Stimulated activated naive CD8-positive, alpha-beta T cell treated with anti-CD3 and anti-CD28 coated beads, Interleukin-15, Interleukin-2, amounts not matched to agents 100 ng/mL and 50 ng/mL, for 24 hours (primary cell): ENCODE measurements at regions not wholly inside any gene's neighbourhood (a gene's known extent, or its start where the extent isn't known, plus 50 kb on each side); places are given as distances from the start of the nearest gene placed in this dataset.

Experiments used
- H3K27ac Mint-ChIP-seq: one replicate; pipeline ENCODE4 v1.8.0; 2021; ENCODE audit warnings: mild to moderate bottlenecking, mixed read lengths
- H3K27me3 Mint-ChIP-seq: one replicate; pipeline ENCODE4 v1.8.0; 2021; ENCODE audit warnings: mixed read lengths
- H3K36me3 Mint-ChIP-seq: one replicate; pipeline ENCODE4 v1.8.0; 2021; ENCODE audit warnings: low read depth, mixed read lengths
- H3K4me1 Mint-ChIP-seq: one replicate; pipeline ENCODE4 v1.8.0; 2021; ENCODE audit warnings: low read depth, mixed read lengths
- H3K4me3 Mint-ChIP-seq: one replicate; pipeline ENCODE4 v1.8.0; 2021; ENCODE audit warnings: mild to moderate bottlenecking, mixed read lengths
- H3K9me3 Mint-ChIP-seq: one replicate; pipeline ENCODE4 v1.8.0; 2021; ENCODE audit warnings: mixed read lengths

DNA sequence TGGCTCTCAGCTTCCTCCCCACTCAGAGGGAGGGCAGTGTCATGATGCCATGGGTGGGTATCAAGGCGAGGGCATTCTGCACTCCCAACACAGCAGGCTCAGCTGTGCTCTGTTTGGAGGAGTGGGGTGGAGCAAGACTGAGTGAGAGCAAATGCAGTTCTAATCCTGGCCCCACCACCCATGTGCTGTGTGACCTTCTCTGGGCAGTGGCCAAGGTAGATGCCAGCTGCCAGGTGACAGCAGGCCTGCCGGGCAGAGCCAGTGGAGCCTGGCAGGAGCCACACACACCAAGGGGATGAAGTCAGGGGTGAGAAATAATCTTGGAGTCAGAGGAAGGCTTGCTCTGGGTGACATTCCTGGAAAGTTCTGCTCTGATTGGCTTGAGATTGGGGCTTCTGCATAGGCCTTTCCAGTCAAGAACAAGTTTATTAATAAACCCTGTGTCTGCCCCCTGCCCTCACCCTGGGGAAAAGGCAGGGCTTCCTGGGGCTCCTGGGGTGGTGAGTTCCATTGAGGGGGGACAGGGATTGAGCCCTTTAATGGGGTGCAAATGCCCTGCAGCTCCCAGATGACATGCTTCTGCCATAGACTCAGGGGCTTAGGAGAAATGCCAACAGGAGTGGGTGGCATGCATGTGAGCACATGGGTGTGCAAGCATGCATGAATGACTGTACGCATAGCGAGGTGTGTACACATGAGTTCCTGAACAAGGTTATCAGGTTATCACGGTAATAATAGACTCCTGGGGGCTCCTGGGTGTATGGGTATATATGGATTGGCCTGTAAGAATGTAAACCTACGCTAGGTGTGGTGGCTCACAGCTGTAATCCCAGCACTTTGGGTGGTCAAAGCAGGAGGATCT, 134.2 kb downstream of the MRPL14 start:
- Mint-ChIP-seq H3K4me3 (no peak overlapping the region), H3K27me3 (peaks cover 3% of the 10 kb centered on the region), H3K9me3 (no peaks in the 10 kb centered on the region), H3K27ac (no peak overlapping the region), H3K4me1 (no peaks in the 10 kb centered on the region), H3K36me3 (no peaks in the 10 kb centered on the region)

DNA sequence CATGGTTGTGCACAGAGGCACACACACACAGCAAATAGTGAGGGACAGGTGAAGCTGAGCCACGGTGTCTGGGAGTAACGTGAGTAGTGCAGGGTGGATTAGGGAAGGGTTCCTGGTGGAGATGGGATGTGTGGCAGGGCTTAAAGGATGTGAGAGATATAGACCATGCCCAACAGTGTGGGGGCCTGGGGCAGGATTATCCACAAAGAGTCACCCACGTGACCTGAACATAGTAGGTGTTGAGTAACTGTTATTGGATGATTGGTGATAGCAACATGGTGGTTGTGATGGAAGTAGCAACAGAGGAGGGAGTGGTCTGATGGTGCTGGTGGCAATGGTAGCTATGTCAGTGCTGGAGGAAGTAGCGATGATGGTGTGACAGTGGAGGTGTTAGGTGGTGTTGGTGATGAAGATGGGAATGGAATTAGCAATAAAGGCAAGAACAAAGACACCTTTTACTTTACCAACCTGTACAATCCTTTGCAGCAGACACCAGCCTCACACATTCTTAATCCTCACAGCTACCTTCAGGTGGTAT, 135.1 kb downstream of the MRPL14 start:
- H3K36me3 Mint-ChIP-seq = no peaks in the 10 kb centered on the region
- no peak overlapping the region for H3K27ac Mint-ChIP-seq
- no peaks in the 10 kb centered on the region for H3K4me1 Mint-ChIP-seq
- H3K4me3 Mint-ChIP-seq = no peak overlapping the region
- H3K9me3 Mint-ChIP-seq = no peaks in the 10 kb centered on the region
- peaks cover 3% of the 10 kb centered on the region for H3K27me3 Mint-ChIP-seq

DNA sequence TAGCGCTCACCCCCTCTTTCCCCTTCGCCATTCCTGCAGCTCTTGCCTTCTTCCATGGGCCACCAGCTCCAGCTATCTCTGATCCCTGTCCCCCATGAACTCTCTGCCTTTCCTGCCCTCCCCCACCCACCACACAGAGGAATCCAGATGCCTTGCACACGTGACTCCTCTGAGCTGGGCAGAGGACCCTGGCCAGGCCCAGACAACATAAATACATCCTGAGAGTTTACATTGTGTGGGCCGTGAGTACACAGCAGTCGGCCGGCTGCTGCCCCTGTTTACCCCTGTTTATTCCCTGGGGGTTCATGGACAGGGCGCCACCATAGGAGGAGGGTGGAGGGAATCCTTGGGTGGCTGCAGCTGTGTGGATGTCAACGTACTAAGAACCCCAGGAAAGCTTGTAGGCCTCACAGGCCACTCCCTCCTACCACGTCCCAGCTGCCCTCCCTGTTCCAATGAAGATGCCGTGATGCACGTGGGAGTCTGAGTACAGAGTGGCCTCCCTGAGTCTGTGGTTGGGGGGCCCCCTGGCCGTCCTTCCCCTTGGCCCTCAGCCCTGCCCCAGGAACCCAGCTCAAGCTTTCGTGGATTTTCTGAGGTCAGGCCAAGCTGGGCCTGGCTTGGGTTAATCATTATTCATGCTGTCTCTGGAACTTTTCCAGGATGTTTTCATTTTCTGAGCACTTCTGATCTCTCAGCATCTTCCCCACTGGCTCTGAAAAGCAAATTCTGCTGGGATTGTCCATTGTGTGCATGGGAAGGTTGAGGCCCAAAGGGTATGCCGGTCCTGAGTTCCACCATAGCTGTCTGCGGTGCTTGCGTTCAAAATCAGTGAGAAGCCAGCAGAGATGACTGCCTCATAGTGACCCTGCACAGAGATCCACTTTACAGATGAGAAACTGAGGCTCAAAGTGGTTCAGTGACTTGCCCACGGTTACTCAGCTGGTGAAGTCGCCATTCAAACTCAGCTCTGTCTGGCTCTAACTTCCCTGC, 136.3 kb downstream of the MRPL14 start:
- Mint-ChIP-seq H3K9me3 (no peaks in the 10 kb centered on the region), H3K4me1 (no peaks in the 10 kb centered on the region), H3K27ac (no peak overlapping the region), H3K36me3 (no peaks in the 10 kb centered on the region), H3K4me3 (no peak overlapping the region), H3K27me3 (peaks cover 3% of the 10 kb centered on the region)

DNA sequence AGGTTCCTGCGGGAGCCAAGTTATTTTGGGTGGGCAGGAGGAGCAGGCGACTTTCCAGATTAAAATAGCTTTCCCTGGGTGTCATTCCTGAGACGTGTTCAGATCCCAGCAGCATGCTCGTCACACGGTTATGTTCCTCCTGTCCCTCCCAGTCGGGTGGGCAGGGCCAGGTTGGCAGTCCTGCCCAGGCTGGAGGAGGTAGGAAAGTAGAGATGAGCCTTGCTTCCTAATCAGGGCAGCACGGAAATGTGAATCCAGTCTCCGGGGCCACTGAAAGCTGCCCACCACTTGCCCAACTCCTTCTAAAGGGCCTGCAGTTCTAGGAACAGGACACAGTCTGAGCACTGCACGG, 137.0 kb downstream of the MRPL14 start:
- no peaks in the 10 kb centered on the region for H3K9me3 Mint-ChIP-seq
- H3K27ac Mint-ChIP-seq = no peak overlapping the region
- no peaks in the 10 kb centered on the region for H3K36me3 Mint-ChIP-seq
- H3K4me1 Mint-ChIP-seq = no peaks in the 10 kb centered on the region
- H3K4me3 Mint-ChIP-seq = no peak overlapping the region
- H3K27me3 Mint-ChIP-seq = peaks cover 3% of the 10 kb centered on the region

DNA sequence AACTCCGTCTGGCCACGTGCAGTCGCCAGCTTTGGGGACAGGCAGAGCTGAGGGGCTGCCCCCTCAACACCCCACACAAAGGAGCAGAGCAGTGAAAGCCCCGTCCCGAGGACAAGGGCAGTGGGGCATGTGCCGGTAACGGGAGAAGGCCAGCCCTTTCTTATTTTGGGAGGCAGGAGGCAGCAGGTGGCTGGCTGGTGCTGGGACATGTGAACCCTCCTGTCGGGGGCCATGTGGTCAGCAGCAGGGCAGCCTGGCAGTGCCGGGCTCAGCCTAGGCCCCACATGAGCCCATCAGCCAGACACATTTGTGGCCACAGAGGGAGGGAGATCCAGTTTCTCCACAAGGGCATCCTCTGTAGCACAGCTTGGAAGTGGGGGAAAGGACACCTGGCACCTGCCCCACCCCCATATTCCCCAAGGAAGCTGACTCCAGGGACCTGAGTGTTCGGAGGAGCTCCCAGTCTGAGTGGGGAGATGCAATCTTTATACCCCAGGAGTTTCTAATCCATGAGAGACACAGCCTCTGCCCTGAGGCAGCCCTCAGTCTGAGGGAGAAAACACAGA, 137.6 kb downstream of the MRPL14 start:
- Mint-ChIP-seq H3K27me3 (peaks cover 3% of the 10 kb centered on the region), H3K9me3 (no peaks in the 10 kb centered on the region), H3K4me3 (no peak overlapping the region), H3K36me3 (no peaks in the 10 kb centered on the region), H3K27ac (no peak overlapping the region), H3K4me1 (no peaks in the 10 kb centered on the region)

DNA sequence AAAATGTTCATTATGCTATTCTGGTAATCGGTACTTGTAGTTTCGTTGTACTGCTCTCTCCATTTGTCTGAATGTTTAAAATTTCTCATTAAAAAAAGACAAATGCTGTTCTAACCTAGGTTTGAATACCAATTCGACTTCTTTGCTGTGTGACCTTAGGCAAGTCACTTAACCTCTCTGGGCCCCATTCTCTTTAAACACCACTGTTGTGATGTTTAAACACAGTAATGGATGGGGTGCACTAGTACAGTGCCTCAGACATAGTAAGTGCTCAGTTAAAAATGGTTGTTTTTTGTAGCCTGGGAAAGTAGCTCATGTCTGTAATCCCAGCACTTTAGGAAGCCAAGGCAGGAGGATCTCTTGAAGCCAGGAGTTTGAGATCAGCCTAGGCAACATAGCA, 138.5 kb downstream of the MRPL14 start:
- H3K27ac Mint-ChIP-seq = no peak overlapping the region
- H3K27me3 Mint-ChIP-seq = peaks cover 3% of the 10 kb centered on the region

DNA sequence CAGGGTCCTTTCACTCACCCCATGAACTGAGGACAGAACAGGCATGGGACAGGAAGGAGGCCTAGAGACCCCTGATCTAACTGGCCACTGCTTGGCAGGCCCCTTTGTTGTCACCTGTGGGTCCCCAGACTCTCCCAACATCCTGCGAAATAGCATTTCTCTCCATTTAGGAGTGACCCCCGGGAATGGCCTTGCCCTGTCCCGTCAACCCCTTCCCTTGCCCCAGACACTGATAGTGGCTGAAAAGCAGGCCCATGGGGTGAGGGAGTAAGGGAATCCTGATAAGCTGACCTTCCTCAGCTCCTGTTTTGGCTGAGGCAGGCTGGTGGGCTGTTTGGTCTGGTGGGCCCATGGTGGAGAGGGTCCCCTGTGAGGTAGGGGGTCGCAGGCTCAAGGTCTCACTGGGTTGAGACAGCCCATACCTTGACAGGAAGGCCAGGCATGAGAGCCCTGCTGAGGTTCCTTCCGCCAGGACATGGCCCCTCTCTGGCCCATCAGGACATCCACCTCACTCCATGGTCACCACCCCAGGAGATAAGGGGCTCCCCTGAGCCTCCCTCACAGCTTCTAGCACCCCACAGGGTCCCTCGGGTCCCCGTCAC, 139.3 kb downstream of the MRPL14 start:
- H3K36me3 Mint-ChIP-seq = no peaks in the 10 kb centered on the region
- H3K4me3 Mint-ChIP-seq = no peak overlapping the region
- no peak overlapping the region for H3K27ac Mint-ChIP-seq
- no peaks in the 10 kb centered on the region for H3K4me1 Mint-ChIP-seq
- H3K27me3 Mint-ChIP-seq = peaks cover 3% of the 10 kb centered on the region
- H3K9me3 Mint-ChIP-seq = no peaks in the 10 kb centered on the region

More for the DNA sequence above, 138.5 kb downstream of the MRPL14 start:
- Mint-ChIP-seq H3K36me3 (no peaks in the 10 kb centered on the region), H3K4me3 (no peak overlapping the region), H3K9me3 (no peaks in the 10 kb centered on the region), H3K4me1 (no peaks in the 10 kb centered on the region)

DNA sequence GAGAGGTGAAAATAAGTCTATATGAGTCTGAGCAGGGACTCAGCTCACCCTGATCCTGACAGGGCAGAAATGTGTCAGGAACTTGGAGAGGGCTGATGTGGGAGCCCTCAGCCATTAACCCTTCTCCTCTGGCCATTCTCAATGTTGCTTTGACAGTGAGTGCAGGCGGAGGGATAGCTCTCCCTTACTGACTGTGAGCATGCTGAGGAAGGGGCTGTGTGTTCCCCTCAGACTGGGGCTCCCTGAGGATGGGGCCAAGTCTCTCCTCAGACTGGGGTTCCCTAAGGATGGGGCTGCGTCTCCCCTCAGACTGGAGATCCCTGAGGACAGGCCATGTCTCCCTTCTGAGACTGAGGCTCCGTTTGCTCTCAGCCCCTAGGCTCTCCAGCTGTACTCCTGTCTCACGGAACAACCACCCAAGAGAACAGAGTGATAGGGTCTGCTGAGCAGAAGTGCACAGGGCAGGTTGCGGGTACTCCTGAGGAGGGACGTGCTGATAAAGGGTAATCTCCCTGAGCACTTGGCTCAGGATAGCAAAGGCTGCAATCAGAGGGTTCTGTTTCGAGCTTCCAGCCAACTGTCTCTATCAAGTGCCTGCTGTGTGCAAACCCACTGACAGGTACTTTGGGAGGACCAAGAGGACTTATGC, 141.0 kb downstream of the MRPL14 start:
- Mint-ChIP-seq H3K4me3 (no peak overlapping the region), H3K27ac (no peak overlapping the region), H3K36me3 (no peaks in the 10 kb centered on the region), H3K4me1 (no peaks in the 10 kb centered on the region), H3K27me3 (peaks cover 3% of the 10 kb centered on the region), H3K9me3 (no peaks in the 10 kb centered on the region)

DNA sequence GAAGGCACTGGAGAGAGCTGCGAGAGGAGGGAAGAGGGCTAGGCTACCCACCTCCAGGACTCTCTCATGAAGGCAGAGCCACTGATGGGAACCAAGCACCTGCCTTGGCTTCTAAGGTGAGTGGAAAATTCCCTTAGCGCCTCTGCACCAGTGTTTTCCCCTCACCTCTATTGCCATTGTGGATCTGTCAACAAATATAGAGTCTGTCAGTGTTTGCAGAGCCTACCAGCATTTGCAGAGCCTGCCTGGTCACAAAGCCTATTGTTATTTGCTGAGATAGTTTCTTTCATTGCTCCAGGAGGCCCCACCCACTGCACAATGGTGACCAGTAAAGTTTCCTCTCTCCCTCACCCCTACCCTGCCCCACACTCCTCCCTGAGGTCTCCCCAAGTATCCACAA, 141.9 kb downstream of the MRPL14 start:
- H3K27me3 Mint-ChIP-seq = peaks cover 9% of the 10 kb centered on the region
- H3K4me1 Mint-ChIP-seq = no peaks in the 10 kb centered on the region
- no peaks in the 10 kb centered on the region for H3K36me3 Mint-ChIP-seq
- H3K4me3 Mint-ChIP-seq = no peak overlapping the region
- H3K9me3 Mint-ChIP-seq = no peaks in the 10 kb centered on the region
- H3K27ac Mint-ChIP-seq = no peak overlapping the region

DNA sequence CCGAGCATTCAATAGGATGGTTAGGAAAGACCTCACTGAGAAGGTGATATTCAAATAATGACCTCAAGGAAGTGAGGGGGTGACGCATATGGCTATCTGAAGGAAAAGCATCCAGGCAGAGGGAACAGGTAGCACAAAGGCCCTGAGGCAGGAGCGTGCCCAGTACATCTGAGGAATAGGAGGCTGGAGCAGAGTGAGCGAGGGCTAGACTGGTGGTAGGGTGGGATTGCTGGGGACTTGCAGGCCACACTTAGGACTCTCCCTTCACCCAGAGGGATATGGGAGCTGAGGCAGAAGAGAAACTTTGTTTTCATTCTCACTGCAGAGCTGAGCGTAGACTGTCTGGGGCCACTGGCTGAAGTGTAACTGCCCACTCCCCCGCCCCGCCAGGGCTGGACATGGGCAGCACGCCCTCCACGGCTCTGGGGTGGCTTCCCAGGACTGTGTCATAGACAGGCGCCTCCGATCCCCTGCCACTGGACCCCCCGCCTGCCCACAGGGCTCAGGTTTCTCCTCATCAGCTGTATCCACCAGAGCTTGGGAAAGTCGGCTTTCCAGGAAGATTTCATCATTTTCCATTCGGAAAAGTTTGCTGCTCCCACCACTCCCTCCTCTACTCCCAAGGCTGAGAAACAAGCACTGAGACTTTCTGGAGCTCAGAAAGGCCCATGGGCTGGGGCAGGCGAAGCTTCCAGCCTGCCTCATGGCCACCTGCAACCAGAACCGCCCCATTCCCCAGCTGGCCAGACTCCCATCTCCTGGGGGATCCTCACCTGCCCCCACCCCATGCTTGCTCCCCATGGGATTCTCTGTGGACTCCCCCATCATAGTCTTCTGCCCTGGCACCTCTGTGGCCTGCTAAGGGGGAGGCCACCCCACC, 142.6 kb downstream of the MRPL14 start:
- no peaks in the 10 kb centered on the region for H3K9me3 Mint-ChIP-seq
- peaks cover 9% of the 10 kb centered on the region for H3K27me3 Mint-ChIP-seq
- H3K36me3 Mint-ChIP-seq = no peaks in the 10 kb centered on the region
- no peaks in the 10 kb centered on the region for H3K4me1 Mint-ChIP-seq
- no peak overlapping the region for H3K4me3 Mint-ChIP-seq
- no peak overlapping the region for H3K27ac Mint-ChIP-seq

DNA sequence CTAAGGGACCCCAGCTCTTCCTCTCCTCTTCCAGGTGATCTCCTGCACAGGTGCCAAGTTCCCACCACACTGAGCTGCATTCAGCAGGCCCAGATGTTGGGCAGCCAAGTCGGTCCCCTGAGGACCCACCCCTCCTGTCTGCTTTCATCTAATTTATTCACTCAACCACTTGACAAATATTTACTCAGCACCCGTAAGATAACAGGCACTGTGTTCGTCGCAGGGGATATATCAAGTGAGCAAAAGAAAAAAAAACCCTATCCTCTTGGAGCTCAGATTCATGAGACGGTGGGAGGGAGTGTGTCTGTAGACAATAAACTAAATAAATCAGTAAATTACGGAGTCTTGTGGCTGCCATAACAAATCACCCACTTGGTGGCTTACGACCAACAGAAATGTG, 143.6 kb downstream of the MRPL14 start:
- no peak overlapping the region for H3K27ac Mint-ChIP-seq
- H3K27me3 Mint-ChIP-seq = peaks cover 6% of the 10 kb centered on the region
- no peak overlapping the region for H3K4me3 Mint-ChIP-seq
- H3K4me1 Mint-ChIP-seq = no peaks in the 10 kb centered on the region
- H3K9me3 Mint-ChIP-seq = no peaks in the 10 kb centered on the region
- H3K36me3 Mint-ChIP-seq = no peaks in the 10 kb centered on the region

DNA sequence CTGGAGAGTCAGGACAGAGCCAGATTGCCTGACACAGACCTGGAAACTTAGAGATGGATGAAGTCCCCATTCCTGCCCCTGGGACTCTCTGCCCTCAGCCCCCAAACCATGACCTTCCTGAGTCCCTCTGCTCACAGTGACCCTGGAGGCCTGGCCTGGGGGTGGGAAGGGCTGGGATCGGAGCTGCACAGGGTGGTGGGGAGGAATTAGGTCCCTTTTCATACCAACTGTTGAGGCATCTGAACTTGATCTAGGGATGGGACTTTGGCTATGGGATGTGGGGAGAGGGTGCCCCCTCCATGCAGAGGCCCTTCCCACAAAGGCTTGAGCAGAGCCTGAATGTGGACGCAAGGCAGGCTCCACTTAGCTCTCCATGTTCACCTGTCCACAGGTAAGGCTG, 144.1 kb downstream of the MRPL14 start:
- H3K27me3 Mint-ChIP-seq = peaks cover 10% of the 10 kb centered on the region
- no peaks in the 10 kb centered on the region for H3K9me3 Mint-ChIP-seq
- no peak overlapping the region for H3K4me3 Mint-ChIP-seq
- H3K4me1 Mint-ChIP-seq = peaks cover 3% of the 10 kb centered on the region
- no peak overlapping the region for H3K27ac Mint-ChIP-seq
- no peaks in the 10 kb centered on the region for H3K36me3 Mint-ChIP-seq

DNA sequence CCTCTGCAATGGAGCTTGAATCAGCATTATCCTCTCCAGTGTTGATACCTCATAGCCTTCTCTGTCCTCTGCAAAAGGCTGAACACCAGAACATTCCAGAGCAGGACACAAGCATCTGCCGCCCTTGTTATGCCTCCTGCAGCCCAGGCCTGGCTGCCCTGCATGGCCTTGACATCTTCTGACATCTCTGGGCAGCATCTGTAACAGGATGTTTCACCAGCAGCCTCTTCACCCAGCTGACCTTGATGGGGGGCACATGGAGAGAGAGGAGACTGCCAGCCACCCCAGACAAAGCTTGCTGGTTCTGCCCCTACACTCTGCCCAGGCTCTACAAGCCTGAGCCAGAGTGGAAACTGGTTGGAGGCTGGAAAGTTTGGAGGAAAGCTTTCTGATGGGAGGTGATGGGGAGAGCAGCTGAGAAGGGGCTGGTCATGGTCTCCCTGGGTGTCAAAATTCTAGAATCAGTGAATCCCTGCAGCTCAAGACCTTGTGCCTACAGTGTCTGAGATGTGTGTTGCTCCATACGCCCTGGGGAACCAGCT, 145.1 kb downstream of the MRPL14 start:
- H3K27me3 Mint-ChIP-seq = peaks cover 18% of the 10 kb centered on the region
- no peak overlapping the region for H3K4me3 Mint-ChIP-seq
- peaks cover 11% of the 10 kb centered on the region for H3K4me1 Mint-ChIP-seq
- H3K9me3 Mint-ChIP-seq = no peaks in the 10 kb centered on the region
- H3K36me3 Mint-ChIP-seq = no peaks in the 10 kb centered on the region
- no peak overlapping the region for H3K27ac Mint-ChIP-seq
